ENCODE measurements at regions not wholly inside any gene's neighbourhood (a gene's known extent, or its start where the extent isn't known, plus 50 kb on each side); places are given as distances from the start of the nearest gene placed in this dataset.
A peak's percentile ranks its signal among the peaks of the same experiment; 100 is the strongest.
"Not testable (repeated sequence)": the region's sequence is repeated elsewhere in the genome, so short reads cannot be mapped to it uniquely, and the experiment has no call there.

- DNase-seq (ENCODE audit: low read depth) = not testable (repeated sequence)
Measured at GRCh38 chr16:31581065-31581464, 53.4 kb downstream of the AHSP start.

- DNase-seq (ENCODE audit: low read depth) = not testable (repeated sequence)
Measured at GRCh38 chr16:31601737-31602384, 74.2 kb downstream of the AHSP start.

- no peak for DNase-seq (ENCODE audit: low read depth)
Measured at GRCh38 chr16:31618130-31618529, 90.4 kb downstream of the AHSP start.

- no peak for DNase-seq (ENCODE audit: low read depth)
Measured at GRCh38 chr16:31636433-31636832, 108.7 kb downstream of the AHSP start.

GRCh38 chr16:31641279-31641678 is 113.6 kb downstream of the AHSP start:
- DNase-seq (ENCODE audit: low read depth) = no peak

GRCh38 chr16:31655674-31656073 is 128.0 kb downstream of the AHSP start:
- DNase-seq (ENCODE audit: low read depth) = not testable (repeated sequence)

GRCh38 chr16:31664683-31665482 is 137.2 kb downstream of the AHSP start:
- no peak for DNase-seq (ENCODE audit: low read depth)

- no peak for DNase-seq (ENCODE audit: low read depth)
Measured at GRCh38 chr16:31674686-31675085, 147.0 kb downstream of the AHSP start.

- no peak for DNase-seq (ENCODE audit: low read depth)
Measured at GRCh38 chr16:31676731-31677130, 149.0 kb downstream of the AHSP start.

- no peak for DNase-seq (ENCODE audit: low read depth)
Measured at GRCh38 chr16:31678649-31679325, 151.1 kb downstream of the AHSP start.

- DNase-seq (ENCODE audit: low read depth) = not testable (repeated sequence)
Measured at GRCh38 chr16:31689331-31689730, 161.6 kb downstream of the AHSP start.

- DNase-seq (ENCODE audit: low read depth) = not testable (repeated sequence)
Measured at GRCh38 chr16:31692338-31692737, 164.6 kb downstream of the AHSP start.

- DNase-seq (ENCODE audit: low read depth) = no peak
Measured at GRCh38 chr16:31693733-31694132, 166.0 kb downstream of the AHSP start.

- no peak for DNase-seq (ENCODE audit: low read depth)
Measured at GRCh38 chr16:31694461-31694860, 166.8 kb downstream of the AHSP start.

- DNase-seq (ENCODE audit: low read depth) = no peak
Measured at GRCh38 chr16:31695667-31696066, 168.0 kb downstream of the AHSP start.

- no peak for DNase-seq (ENCODE audit: low read depth)
Measured at GRCh38 chr16:31696968-31697743, 169.5 kb downstream of the AHSP start.

GRCh38 chr16:31697744-31698125 is 170.0 kb downstream of the AHSP start:
- no peak for DNase-seq (ENCODE audit: low read depth)

- no peak for DNase-seq (ENCODE audit: low read depth)
Measured at GRCh38 chr16:31698901-31699300, 171.2 kb downstream of the AHSP start.

GRCh38 chr16:31699601-31700000 is 171.9 kb downstream of the AHSP start:
- DNase-seq (ENCODE audit: low read depth) = no peak

- DNase-seq (ENCODE audit: low read depth) = no peak
Measured at GRCh38 chr16:31700200-31700529, 172.5 kb downstream of the AHSP start.

GRCh38 chr16:31700530-31701388 is 172.8 kb upstream of the ZNF267 start:
- DNase-seq (ENCODE audit: low read depth) = peak; percentile 82

Data from activated T-cell treated with anti-CD3 and anti-CD28 coated beads for 24 hours (primary cell).